ENCODE measurements at regions not wholly inside any gene's neighbourhood (a gene's known extent, or its start where the extent isn't known, plus 50 kb on each side); places are given as distances from the start of the nearest gene placed in this dataset.

DNA sequence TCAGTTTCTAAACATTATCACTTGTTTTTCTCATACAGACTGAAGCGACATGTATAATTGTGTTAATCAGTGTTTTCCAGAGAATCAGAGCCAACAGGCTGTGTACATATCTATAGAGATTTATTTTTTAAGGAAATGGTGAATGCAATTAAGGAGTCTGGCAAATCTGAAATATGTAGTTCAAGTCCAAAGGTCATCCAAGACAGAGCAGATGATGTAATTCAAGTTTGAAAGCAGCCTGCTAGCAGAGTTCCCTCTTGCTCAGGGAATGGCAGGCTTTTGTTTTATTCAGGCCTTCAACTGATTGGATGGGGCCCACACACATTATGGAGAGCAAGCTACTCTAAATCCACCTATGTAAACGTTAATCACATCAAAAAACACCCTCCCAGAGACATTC, 282.6 kb downstream of the CBLN2 start:
- Histone ChIP-seq H3K9me3 (ENCODE audit: control insufficient read depth in 1 of 2, insufficient read depth in 1 of 2, low read depth in 1 of 2, low read length in 2 of 2) (peaks cover 16 to 18% of the 10 kb centered on the region in 2 experiments; a peak in 2 of 4 replicates), H2AFZ (ENCODE audit: low read depth, low read length, poor library complexity, severe bottlenecking) (no peak overlapping the region), H3K9me2 (ENCODE audit: insufficient read depth) (no peaks in the 10 kb centered on the region), H3K27ac (ENCODE audit: low read depth, low read length) (no peak overlapping the region), H3K9ac (ENCODE audit: low read length) (no peak overlapping the region), H3K4me1 (ENCODE audit: control insufficient read depth in 1 of 2, insufficient read depth in 2 of 2, low read length in 2 of 2) (no peaks in the 10 kb centered on the region), H3K4me2 (ENCODE audit: low read length) (no peak overlapping the region), H3K36me3 (ENCODE audit: control insufficient read depth in 1 of 2, insufficient read depth in 2 of 2, low read length in 2 of 2) (no peaks in the 10 kb centered on the region), H3K4me3 (replicated peaks in 1 of 2; ENCODE audit: low read depth in 1 of 2, low read length in 2 of 2) (no peak overlapping the region), H3K27me3 (ENCODE audit: insufficient read depth, low read length) (no peaks in the 10 kb centered on the region), H4K20me1 (ENCODE audit: insufficient read depth) (no peaks in the 10 kb centered on the region), H3K79me2 (ENCODE audit: insufficient read depth, low read length) (no peaks in the 10 kb centered on the region)
- DNase-seq (ENCODE audit: low read depth, low spot score) = no peak
- no peak for ATAC-seq
- POLR2A ChIA-PET = no interaction called here
- CTCF ChIA-PET = no interaction called here
- intact Hi-C loops (cut with micrococcal nuclease) = no loop called here
- RAD21 ChIA-PET (ENCODE audit: low non-redundant PET in 1 of 2, low total read pairs in 2 of 2, uncharacterized antibody in 2 of 2, unreplicated experiment in 2 of 2) = no interaction called here
- no TSS peak for BruUV-seq (replicated peaks)
- no peak for TF ChIP-seq EZH2phosphoT487 (IDR thresholded peaks at IDR 0.05; ENCODE audit: borderline replicate concordance)
- no peak for TF ChIP-seq SIN3A (IDR thresholded peaks at IDR 0.05; ENCODE audit: low read depth)
- TF ChIP-seq TCF7L2 (IDR thresholded peaks at IDR 0.05; ENCODE audit: borderline replicate concordance, extremely low read depth, insufficient read depth, insufficient read length) = no peak

DNA sequence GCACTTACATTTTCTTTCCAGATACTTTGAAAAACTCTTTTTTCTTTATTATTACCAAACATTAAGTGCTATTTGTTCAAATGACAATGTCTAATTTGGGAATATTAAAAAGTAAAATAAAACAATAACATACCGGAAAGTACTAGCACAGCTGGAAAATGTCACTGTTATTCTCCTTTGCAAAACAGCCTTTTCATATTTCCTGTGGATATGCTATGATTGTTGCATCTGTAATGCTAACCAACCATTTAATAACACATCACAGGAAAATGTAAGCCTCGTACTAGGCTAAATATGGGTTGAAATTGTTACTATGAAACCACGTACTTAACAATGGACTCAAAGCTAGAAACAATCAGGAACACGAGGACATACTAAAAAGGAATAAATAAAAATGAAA, 298.1 kb downstream of the CBLN2 start:
- no peak overlapping the region for H3K27ac ChIP-seq (ENCODE audit: low read depth, low read length)
- no peaks in the 10 kb centered on the region; the same call in 1 of the 2 replicates for H4K20me1 ChIP-seq (ENCODE audit: insufficient read depth)
- TF ChIP-seq SIN3A (IDR thresholded peaks at IDR 0.05; ENCODE audit: low read depth) = no peak
- no peak for TF ChIP-seq EGR1 (IDR thresholded peaks at IDR 0.05; ENCODE audit: low read depth)
- no peak for TF ChIP-seq TCF7L2 (IDR thresholded peaks at IDR 0.05; ENCODE audit: borderline replicate concordance, extremely low read depth, insufficient read depth, insufficient read length)
- H3K9ac ChIP-seq (ENCODE audit: low read length) = no peak overlapping the region
- intact Hi-C loops (cut with micrococcal nuclease) = no loop called here
- ChIA-PET POLR2A (no interaction called here), RAD21 (ENCODE audit: low non-redundant PET in 1 of 2, low total read pairs in 2 of 2, uncharacterized antibody in 2 of 2, unreplicated experiment in 2 of 2) (no interaction called here), CTCF (no interaction called here)
- no peaks in the 10 kb centered on the region for H3K79me2 ChIP-seq (ENCODE audit: insufficient read depth, low read length)
- H3K27me3 ChIP-seq (ENCODE audit: insufficient read depth, low read length) = no peaks in the 10 kb centered on the region
- no TSS peak for BruUV-seq (replicated peaks)
- H3K9me2 ChIP-seq (ENCODE audit: insufficient read depth) = no peaks in the 10 kb centered on the region
- no peaks in the 10 kb centered on the region for H3K4me1 ChIP-seq (ENCODE audit: control insufficient read depth in 1 of 2, insufficient read depth in 2 of 2, low read length in 2 of 2)
- H3K36me3 ChIP-seq (ENCODE audit: control insufficient read depth in 1 of 2, insufficient read depth in 2 of 2, low read length in 2 of 2) = no peaks in the 10 kb centered on the region
- ATAC-seq (no peak), DNase-seq (ENCODE audit: low read depth, low spot score) (no peak)
- H3K4me3 ChIP-seq (replicated peaks in 1 of 2; ENCODE audit: low read depth in 1 of 2, low read length in 2 of 2) = no peak overlapping the region
- H3K9me3 ChIP-seq (ENCODE audit: control insufficient read depth in 1 of 2, insufficient read depth in 1 of 2, low read depth in 1 of 2, low read length in 2 of 2) = peaks cover 10 to 21% of the 10 kb centered on the region in 2 experiments; a peak in 3 of 4 replicates
- no peak overlapping the region for H3K4me2 ChIP-seq (ENCODE audit: low read length)
- no peak overlapping the region for H2AFZ ChIP-seq (ENCODE audit: low read depth, low read length, poor library complexity, severe bottlenecking)

Measured in HCT116 (cell line).